ENCODE measurements at regions not wholly inside any gene's neighbourhood (a gene's known extent, or its start where the extent isn't known, plus 50 kb on each side); places are given as distances from the start of the nearest gene placed in this dataset.

GRCh38 chr14:60573943-60574495, 65.1 kb downstream of the SIX6 start:
- dilution Hi-C loops (cut with HindIII; ENCODE audit: low sequenced_read_pairs, unreplicated experiment) (no loop called here), intact Hi-C loops (cut with micrococcal nuclease) (no loop called here), in situ Hi-C loops (cut with MboI; ENCODE audit: low sequenced_read_pairs) (loop anchor here (25.0 kb wide), 1 partner anchor 512 kb away; no protein-coding TSS in a partner anchor)

More at GRCh38 chr14:60573943-60574495, 65.1 kb downstream of the SIX6 start:
- no peak for TF ChIP-seq MAZ (IDR thresholded peaks at IDR 0.05; ENCODE audit: borderline replicate concordance, low read depth, low read length)
- TF ChIP-seq POLR2A (IDR thresholded peaks at IDR 0.05; ENCODE audit: low read depth, low read length), result no peak
- TF ChIP-seq, protein P1, sequence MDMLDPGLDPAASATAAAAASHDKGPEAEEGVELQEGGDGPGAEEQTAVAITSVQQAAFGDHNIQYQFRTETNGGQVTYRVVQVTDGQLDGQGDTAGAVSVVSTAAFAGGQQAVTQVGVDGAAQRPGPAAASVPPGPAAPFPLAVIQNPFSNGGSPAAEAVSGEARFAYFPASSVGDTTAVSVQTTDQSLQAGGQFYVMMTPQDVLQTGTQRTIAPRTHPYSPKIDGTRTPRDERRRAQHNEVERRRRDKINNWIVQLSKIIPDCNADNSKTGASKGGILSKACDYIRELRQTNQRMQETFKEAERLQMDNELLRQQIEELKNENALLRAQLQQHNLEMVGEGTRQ (IDR thresholded peaks at IDR 0.05; ENCODE audit: low read depth, low read length), result no peak
- TF ChIP-seq ELK1 (IDR thresholded peaks at IDR 0.05; ENCODE audit: borderline replicate concordance, low read depth, low read length), result no peak
- TF ChIP-seq CHD1 (IDR thresholded peaks at IDR 0.05; ENCODE audit: low read depth, low read length), result no peak
- no peak for TF ChIP-seq RAD21 (IDR thresholded peaks at IDR 0.05; ENCODE audit: low read length)
- TF ChIP-seq RCOR1 (IDR thresholded peaks at IDR 0.05; ENCODE audit: insufficient replicate concordance, low read length), result no peak
- no peak for TF ChIP-seq RFX5 (IDR thresholded peaks at IDR 0.05; ENCODE audit: low read depth, low read length)
- TF ChIP-seq CEBPB (IDR thresholded peaks at IDR 0.05; ENCODE audit: low read depth, low read length), result no peak
- TF ChIP-seq CTCF (conservative IDR thresholded peaks at IDR 0.05; ENCODE audit: low read depth, low read length), result no peak
- no peak for TF ChIP-seq BHLHE40 (IDR thresholded peaks at IDR 0.05; ENCODE audit: low read depth, low read length)
- TF ChIP-seq SMC3 (IDR thresholded peaks at IDR 0.05; ENCODE audit: low read depth, low read length), result no peak
- TF ChIP-seq NFE2L2 (IDR thresholded peaks at IDR 0.05; ENCODE audit: low read depth, low read length), result no peak
- TF ChIP-seq MAFK (IDR thresholded peaks at IDR 0.05; ENCODE audit: low read depth, low read length), result no peak
- TF ChIP-seq MXI1 (IDR thresholded peaks at IDR 0.05; ENCODE audit: borderline replicate concordance, low read depth, low read length), result no peak
- TF ChIP-seq FOS (IDR thresholded peaks at IDR 0.05; ENCODE audit: low read depth, low read length), result no peak
- H3K56ac ChIP-seq (ENCODE audit: extremely low read depth, insufficient read depth, low read length), result no peak overlapping the region
- H3K79me1 ChIP-seq (ENCODE audit: low read depth in 1 of 2, low read length in 2 of 2), result no peaks in the 10 kb centered on the region
- H4K5ac ChIP-seq (ENCODE audit: low read depth, low read length), result no peak overlapping the region
- no peak overlapping the region for H2BK15ac ChIP-seq (ENCODE audit: low read depth, low read length)
- no peaks in the 10 kb centered on the region for H3K4me1 ChIP-seq (ENCODE audit: control insufficient read depth, insufficient read depth, low read length)
- no peaks in the 10 kb centered on the region for H3K9me1 ChIP-seq (ENCODE audit: insufficient read depth, low read length)
- H2AK5ac ChIP-seq (ENCODE audit: low read depth, low read length), result no peak overlapping the region
- ChIA-PET CTCF (no interaction called here), POLR2A (ENCODE audit: unreplicated experiment) (no interaction called here)
- H4K8ac ChIP-seq (ENCODE audit: low read depth in 2 of 2, low read length in 2 of 2), result no peak overlapping the region
- no peak overlapping the region for H3K4me2 ChIP-seq (ENCODE audit: low read depth, low read length)
- no peak overlapping the region for H2AFZ ChIP-seq (replicated peaks; ENCODE audit: low read length, poor library complexity)
- no peak overlapping the region for H3K4me3 ChIP-seq (ENCODE audit: insufficient read depth, low read depth, low read length)
- H3K27me3 ChIP-seq (ENCODE audit: control insufficient read depth, insufficient read depth, low read length), result no peaks in the 10 kb centered on the region; the same call in 1 of the 2 replicates
- no peak overlapping the region for H2AK9ac ChIP-seq (replicated peaks; ENCODE audit: low read depth, low read length, poor library complexity)
- no CpG with 5 or more reads among the region's 4 CpGs for WGBS, 2 experiments (ENCODE audit: extremely low coverage in 2 of 2, insufficient read length in 1 of 2)
- H3K9me3 ChIP-seq (ENCODE audit: control insufficient read depth, insufficient read depth, low read length), result no peaks in the 10 kb centered on the region
- no peak overlapping the region for H3K18ac ChIP-seq (ENCODE audit: low read depth, low read length)
- H2BK20ac ChIP-seq (ENCODE audit: low read depth, low read length), result no peak overlapping the region
- H3K14ac ChIP-seq (replicated peaks; ENCODE audit: low read depth, low read length), result no peak overlapping the region
- DNase-seq (no peak), ATAC-seq (ENCODE audit: low read depth) (no peak)
- no peak overlapping the region for H4K91ac ChIP-seq (ENCODE audit: insufficient read depth, low read depth, low read length)
- no peak overlapping the region for H2BK120ac ChIP-seq (ENCODE audit: low read depth, low read length)
- no peaks in the 10 kb centered on the region for H3K36me3 ChIP-seq (ENCODE audit: control insufficient read depth, insufficient read depth, low read length)
- no peak overlapping the region for H3K27ac ChIP-seq (ENCODE audit: insufficient read depth, low read length)
- H3K9ac ChIP-seq (ENCODE audit: low read depth, low read length), result no peak overlapping the region
- no peak overlapping the region for H2BK5ac ChIP-seq (ENCODE audit: low read depth, low read length, poor library complexity, severe bottlenecking)
- no peaks in the 10 kb centered on the region for H4K20me1 ChIP-seq (ENCODE audit: insufficient read depth, low read length)
- no peak overlapping the region for H3K4ac ChIP-seq (ENCODE audit: low read depth, low read length)
- no peak overlapping the region for H3K23ac ChIP-seq (ENCODE audit: low read depth, low read length)
- BruUV-seq (replicated peaks), result no TSS peak

All from IMR-90 (cell line).